Endothelial cell of umbilical vein (primary cell): ENCODE measurements at regions not wholly inside any gene's neighbourhood (a gene's known extent, or its start where the extent isn't known, plus 50 kb on each side); places are given as distances from the start of the nearest gene placed in this dataset.

Experiments used
- BruUV-seq: library from RNA; stranded (reverse); fragments of 400-500 nt; replicated peaks from 2 replicates; lab custom pipeline; 2021; lab: Mats Ljungman, UMichigan
- CTCF ChIA-PET: fragments of 300-600, 350-600 bp; sonication (Branson Sonifier 250); formaldehyde crosslinking; loops from one replicate; lab custom pipeline; 2021; ENCODE audit warnings: antibody characterized with exemption, inconsistent platforms; lab: Charles Lee
- POLR2A ChIA-PET: fragments of 300-600, 350-600 bp; sonication (Branson Sonifier 250); formaldehyde crosslinking; loops from one replicate; lab custom pipeline; 2021; ENCODE audit warnings: antibody characterized with exemption, inconsistent platforms; lab: Charles Lee
- DNase-seq: peaks from one replicate; pipeline ENCODE4 v3.0.0-alpha.2; 2011; ENCODE audit warnings: low read depth, low spot score
- FAIRE-seq: peaks from 2 replicates; lab custom pipeline; 2011; peaks lifted over from hg19 to GRCh38; lab: Jason Lieb, UNC
- H2AFZ ChIP-seq: 2 replicates; pipeline ENCODE4 v1.6.0; 2012; ENCODE audit warnings: low read depth, low read length, control low read depth, inconsistent platforms
- H3K27ac ChIP-seq: 2 replicates; pipeline ENCODE4 v1.5.1; 2011; ENCODE audit warnings: low read depth, mild to moderate bottlenecking, control low read depth, low read length, moderate library complexity; ENCODE audit not compliant: insufficient read depth
- H3K27me3 ChIP-seq, 2 experiments: 2 replicates each; pipeline versions ENCODE4 v1.6.0 to v1.6.1; 2011; ENCODE audit warnings: low read length in 2 of 2, mixed read lengths in 1 of 2; ENCODE audit not compliant: control insufficient read depth in 2 of 2, insufficient read depth in 2 of 2
- H3K36me3 ChIP-seq, 2 experiments: 2 replicates in 1 of 2; 3 replicates in 1 of 2; pipeline ENCODE4 v1.5.1; 2011; ENCODE audit warnings: low read length in 2 of 2, mild to moderate bottlenecking in 1 of 2, moderate library complexity in 1 of 2; ENCODE audit not compliant: control insufficient read depth in 2 of 2, insufficient read depth in 2 of 2; ENCODE audit errors: extremely low read depth in 1 of 2
- H3K4me1 ChIP-seq: 3 replicates; pipeline ENCODE4 v1.5.1; 2011; ENCODE audit warnings: mild to moderate bottlenecking, low read length; ENCODE audit not compliant: control insufficient read depth, insufficient read depth; ENCODE audit errors: extremely low read depth
- H3K4me2 ChIP-seq: 2 replicates; pipeline ENCODE4 v1.6.1; 2011; ENCODE audit warnings: low read length, control low read depth, mixed read lengths; ENCODE audit not compliant: insufficient read depth
- H3K4me3 ChIP-seq, 3 experiments: fragments of 200-600 bp in 1 of 3; sonication (generic), shearing (Covaris generic) in 1 of 3; replicated peaks in 1 of 3; 2 replicates each; pipeline ENCODE4 v1.5.1; 2011 to 2016; ENCODE audit warnings: control low read depth in 3 of 3, low read length in 3 of 3, mild to moderate bottlenecking in 2 of 3, inconsistent platforms in 1 of 3, low read depth in 1 of 3, moderate library complexity in 1 of 3; ENCODE audit not compliant: insufficient read depth in 1 of 3
- H3K79me2 ChIP-seq: 2 replicates; pipeline ENCODE4 v1.6.0; 2012; ENCODE audit warnings: low read length, inconsistent platforms; ENCODE audit not compliant: control insufficient read depth, insufficient read depth
- H3K9ac ChIP-seq: replicated peaks from 2 replicates; pipeline ENCODE3; 2011; ENCODE audit warnings: low read length, control low read depth; ENCODE audit not compliant: insufficient read depth; ENCODE audit errors: extremely low read depth
- H3K9me1 ChIP-seq: replicated peaks from 3 replicates; pipeline ENCODE4 v1.6.0; 2011; ENCODE audit warnings: mild to moderate bottlenecking, low read length; ENCODE audit not compliant: control insufficient read depth, insufficient read depth; ENCODE audit errors: extremely low read depth
- H3K9me3 ChIP-seq: replicated peaks from 2 replicates; pipeline ENCODE4 v1.5.1; 2012; ENCODE audit warnings: low read length, inconsistent platforms; ENCODE audit not compliant: control insufficient read depth, insufficient read depth
- H4K20me1 ChIP-seq: replicated peaks from 2 replicates; pipeline ENCODE3; 2011; ENCODE audit warnings: mild to moderate bottlenecking, low read length; ENCODE audit not compliant: control insufficient read depth, insufficient read depth; ENCODE audit errors: extremely low read depth
- CTCF ChIP-seq, 2 donors: IDR thresholded peaks; 1 replicate in 1 of 2; 2 replicates in 1 of 2; pipeline ENCODE4 v1.5.1; 2011; ENCODE audit warnings: low read length in 2 of 2, mild to moderate bottlenecking in 2 of 2, moderate library complexity in 2 of 2, control low read depth in 1 of 2, inconsistent platforms in 1 of 2, low read depth in 1 of 2; ENCODE audit not compliant: insufficient read depth in 1 of 2; ENCODE audit errors: extremely low read depth in 1 of 2
- EZH2 ChIP-seq: IDR thresholded peaks from 2 replicates; pipeline ENCODE4 v1.6.1; 2012; ENCODE audit warnings: borderline replicate concordance, low read depth, mild to moderate bottlenecking, moderate library complexity, low read length, inconsistent platforms; ENCODE audit not compliant: severe bottlenecking
- FOS ChIP-seq: IDR thresholded peaks from 2 replicates; pipeline ENCODE4 v1.6.1; 2011; ENCODE audit warnings: mild to moderate bottlenecking, low read length, moderate library complexity, borderline replicate concordance; ENCODE audit not compliant: insufficient read depth
- GATA2 ChIP-seq: IDR thresholded peaks from 2 replicates; pipeline ENCODE4 v1.7.0; 2011; ENCODE audit warnings: low read depth, mild to moderate bottlenecking, moderate library complexity, mixed read lengths, low read length; ENCODE audit not compliant: insufficient read length, insufficient read depth
- JUN ChIP-seq: IDR thresholded peaks from 2 replicates; pipeline ENCODE4 v1.6.1; 2011; ENCODE audit warnings: borderline replicate concordance, low read depth; ENCODE audit not compliant: insufficient read length, insufficient read depth
- MYC ChIP-seq: IDR thresholded peaks from one replicate; pipeline ENCODE4 v1.6.1; 2011; ENCODE audit warnings: mild to moderate bottlenecking, low read depth, low read length
- POLR2A ChIP-seq: IDR thresholded peaks from 2 replicates; pipeline ENCODE4 v1.6.1; 2012; ENCODE audit warnings: low read depth, mild to moderate bottlenecking, control low read depth, low read length
- POLR2AphosphoS5 ChIP-seq: IDR thresholded peaks from 2 replicates; pipeline ENCODE4 v1.6.1; 2012; ENCODE audit warnings: low read depth, mild to moderate bottlenecking, control low read depth, low read length, moderate library complexity; ENCODE audit not compliant: insufficient read depth
- dilution Hi-C: fragments of 300-500 bp; cut with MboI; formaldehyde crosslinking; loops from one replicate; pipeline ENCODE4 v1.15.0; 2019; ENCODE audit warnings: low sequenced_read_pairs; ENCODE audit not compliant: extremely low pct_ligation_motif_present
- intact Hi-C: fragments of 100-400 bp; cut with micrococcal nuclease; formaldehyde crosslinking; loops from one replicate; pipeline ENCODE4 v1.10.0; 2022

- TF ChIP-seq JUN (no peak), POLR2A (no peak), MYC (no peak), POLR2AphosphoS5 (no peak), EZH2 (no peak), FOS (no peak), CTCF (IDR thresholded peaks at IDR 0.05; ENCODE audit: extremely low read depth in 1 of 2, insufficient read depth in 1 of 2, low read depth in 1 of 2, low read length in 2 of 2) (no peak), GATA2 (no peak)
- Histone ChIP-seq H3K27me3 (no peaks in the 10 kb centered on the region), H2AFZ (no peak overlapping the region), H3K9ac (no peak overlapping the region), H3K9me1 (no peaks in the 10 kb centered on the region), H3K79me2 (no peaks in the 10 kb centered on the region), H3K4me2 (no peak overlapping the region), H3K27ac (no peak overlapping the region), H3K4me1 (no peaks in the 10 kb centered on the region), H3K36me3 (no peaks in the 10 kb centered on the region), H4K20me1 (no peaks in the 10 kb centered on the region), H3K4me3 (no peak overlapping the region), H3K9me3 (peaks cover 7% of the 10 kb centered on the region)
- BruUV-seq: no TSS peak
- FAIRE-seq (no peak), DNase-seq (no peak)
- dilution Hi-C loops (no loop called here), intact Hi-C loops (no loop called here)
- ChIA-PET CTCF (no interaction called here), POLR2A (no interaction called here)
These were observed 462.3 kb upstream of the SALL3 start for GRCh38 chr18:78517328-78517727.
